NCI-H82 (cell line): ENCODE measurements at regions not wholly inside any gene's neighbourhood (a gene's known extent, or its start where the extent isn't known, plus 50 kb on each side); places are given as distances from the start of the nearest gene placed in this dataset.

Experiments used
- DNase-seq: peaks from one replicate; lab custom pipeline; 2025; lab: John Stamatoyannopoulos, UW

- no peak for DNase-seq
These were observed 286.0 kb upstream of the ZPLD1 start for GRCh38 chr3:102148598-102149337.

DNA sequence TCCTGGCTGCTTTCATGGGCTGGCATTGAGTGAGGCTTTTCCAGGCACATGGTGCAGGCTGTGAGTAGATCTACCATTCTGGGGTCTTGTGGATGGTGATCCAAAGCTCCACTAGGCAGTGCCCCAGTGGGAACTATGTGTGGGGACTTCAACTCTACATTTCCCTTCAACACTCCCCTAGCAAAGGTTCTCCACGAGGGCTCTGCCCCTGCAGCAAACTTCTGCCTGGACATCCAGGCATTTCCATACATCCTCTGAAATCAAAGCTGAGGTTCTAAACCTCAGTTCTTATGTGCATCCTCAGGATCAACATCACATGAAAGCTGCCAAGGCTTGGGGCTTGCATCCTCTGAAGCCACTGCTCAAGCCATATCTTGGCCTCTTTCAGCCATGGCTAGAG lies 282.9 kb upstream of the ZPLD1 start:
- DNase-seq = no peak

DNA sequence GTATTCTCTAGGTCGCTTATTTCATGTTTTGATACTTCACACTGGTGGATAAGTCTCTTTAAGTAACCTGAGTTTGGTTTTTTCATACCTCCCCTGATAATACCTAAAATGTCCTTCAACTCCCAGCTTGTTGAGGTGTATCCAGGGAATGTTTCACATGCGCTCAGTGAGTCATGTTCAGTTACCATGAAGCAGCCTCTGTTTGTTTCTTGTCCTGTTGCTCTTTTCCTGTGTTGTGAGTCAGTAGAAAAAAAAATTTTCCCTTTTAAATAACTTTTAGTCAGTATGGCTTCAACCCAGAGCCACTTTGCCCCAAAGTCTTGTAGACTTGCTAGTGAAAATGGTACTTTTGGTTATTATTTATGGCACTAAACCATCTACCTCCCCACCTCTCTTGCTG lies 278.4 kb upstream of the ZPLD1 start:
- no peak for DNase-seq

- no peak for DNase-seq
These were observed 276.6 kb upstream of the ZPLD1 start for GRCh38 chr3:102158080-102158740.

DNA sequence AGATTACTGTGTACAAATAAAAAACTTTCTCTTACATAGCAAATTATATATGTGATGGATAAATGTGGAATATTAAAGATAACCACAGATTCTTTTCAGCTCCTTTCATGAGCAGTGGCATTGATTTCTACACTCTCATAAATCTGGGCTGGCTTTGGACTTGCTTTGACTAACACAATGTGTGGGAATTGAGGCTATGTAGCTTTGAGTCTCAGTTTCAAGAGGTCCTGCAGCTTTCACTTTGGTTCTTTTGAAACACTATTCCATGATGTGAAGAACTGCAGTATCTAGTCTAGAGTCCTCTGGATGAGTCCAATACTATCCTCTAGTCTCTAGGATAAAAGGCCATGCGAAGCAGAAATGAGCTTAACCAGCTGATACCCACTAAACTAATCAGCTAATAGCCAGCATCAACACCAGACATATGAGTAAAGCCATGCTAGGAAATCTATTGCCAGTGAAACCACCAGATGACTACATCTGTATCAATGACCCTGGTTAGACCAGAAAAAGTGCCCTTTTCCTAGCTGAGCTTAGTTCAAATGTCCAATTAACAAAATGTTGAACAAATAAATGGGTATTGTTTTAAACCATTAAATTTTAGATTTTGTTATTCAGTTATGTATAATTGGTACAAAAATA lies 274.9 kb upstream of the ZPLD1 start:
- peak; percentile 80 for DNase-seq

- DNase-seq = no peak
These were observed 273.3 kb upstream of the ZPLD1 start for GRCh38 chr3:102161384-102162006.

DNA sequence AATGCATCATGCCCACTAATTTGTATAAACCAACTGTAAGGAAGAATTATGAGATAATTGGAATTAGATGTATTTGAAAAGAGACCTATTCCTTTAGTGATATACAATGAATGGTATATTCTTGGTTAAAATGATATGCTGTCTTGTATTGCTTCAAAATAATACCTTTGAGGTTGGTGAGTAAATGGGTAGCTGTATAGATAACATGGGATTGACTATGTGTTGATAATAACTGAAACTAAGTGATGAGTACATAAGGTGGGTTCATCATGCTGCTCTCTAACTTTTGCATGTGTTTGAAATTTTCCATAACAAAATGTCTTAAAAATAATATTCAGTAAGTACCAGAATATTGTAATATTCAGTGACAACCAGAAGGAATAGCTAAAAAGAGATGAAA lies 272.6 kb upstream of the ZPLD1 start:
- DNase-seq = no peak

DNA sequence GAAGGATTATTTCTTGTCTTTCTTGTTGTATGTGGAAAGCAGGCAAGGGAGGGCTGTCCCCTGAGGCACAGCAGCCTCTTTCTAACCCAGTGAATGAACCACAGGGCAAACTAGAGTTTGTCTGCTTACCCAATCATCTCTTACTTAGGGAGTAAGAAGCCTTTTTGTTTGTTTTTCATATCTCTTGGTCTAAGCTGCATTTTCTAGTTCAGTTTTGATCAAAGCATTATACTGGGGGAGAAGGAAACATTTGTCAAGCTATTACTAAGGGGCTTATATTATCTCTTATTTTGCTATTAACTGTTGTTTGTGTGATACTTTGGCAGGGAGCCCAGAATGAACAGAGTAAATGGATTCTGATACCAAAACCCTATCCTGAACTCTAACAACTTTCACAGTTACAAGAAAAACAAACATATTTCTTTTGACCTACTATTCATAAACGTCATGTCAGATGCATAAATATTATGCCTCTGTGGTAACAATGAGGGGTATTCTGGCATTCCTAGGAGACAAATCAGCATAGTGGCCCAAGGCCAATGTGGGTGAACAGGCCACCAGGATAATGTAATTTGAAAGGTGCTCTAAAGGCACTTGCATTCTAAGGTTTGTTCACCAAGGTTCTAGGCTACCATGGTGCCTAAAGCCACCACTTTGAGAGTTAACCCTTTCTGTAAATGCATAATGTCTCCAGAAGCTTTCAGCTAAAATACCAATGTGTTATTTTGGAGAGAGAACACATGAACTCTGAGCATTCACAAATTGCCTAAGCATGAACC lies 271.6 kb upstream of the ZPLD1 start:
- DNase-seq = peak; percentile 67

GRCh38 chr3:102163818-102164154 lies 271.0 kb upstream of the ZPLD1 start:
- no peak for DNase-seq

DNA sequence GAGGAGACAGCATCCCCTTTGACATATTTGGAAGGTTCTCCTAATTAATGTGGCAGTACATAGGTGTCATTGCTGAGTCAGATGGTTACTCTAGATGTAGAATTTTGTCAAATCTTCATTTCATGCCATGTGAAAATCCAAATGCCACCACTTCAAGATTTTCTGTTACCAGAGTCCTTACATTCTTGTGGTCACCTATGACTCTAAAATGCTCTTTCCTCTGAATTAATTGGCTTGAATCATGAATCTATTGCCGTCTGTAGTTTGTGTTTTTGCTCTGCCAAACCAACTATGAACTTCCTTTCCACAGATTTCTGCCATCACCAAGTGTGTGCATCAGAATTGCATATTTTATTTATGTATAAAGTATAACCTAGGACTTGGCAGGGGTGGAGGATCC lies 269.4 kb upstream of the ZPLD1 start:
- no peak for DNase-seq

- peak; percentile 32 for DNase-seq
These were observed 264.8 kb upstream of the ZPLD1 start for GRCh38 chr3:102169915-102170479.

GRCh38 chr3:102170545-102170944 lies 264.3 kb upstream of the ZPLD1 start:
- DNase-seq = no peak

GRCh38 chr3:102174312-102174712 lies 260.5 kb upstream of the ZPLD1 start:
- DNase-seq = no peak

- DNase-seq = no peak
These were observed 259.9 kb upstream of the ZPLD1 start for GRCh38 chr3:102174832-102175374.

- no peak for DNase-seq
These were observed 258.3 kb upstream of the ZPLD1 start for GRCh38 chr3:102176333-102177050.

GRCh38 chr3:102177075-102177755 lies 257.6 kb upstream of the ZPLD1 start:
- DNase-seq = no peak

GRCh38 chr3:102178817-102179216 lies 256.0 kb upstream of the ZPLD1 start:
- no peak for DNase-seq

GRCh38 chr3:102179326-102180177 lies 255.3 kb upstream of the ZPLD1 start:
- no peak for DNase-seq

DNA sequence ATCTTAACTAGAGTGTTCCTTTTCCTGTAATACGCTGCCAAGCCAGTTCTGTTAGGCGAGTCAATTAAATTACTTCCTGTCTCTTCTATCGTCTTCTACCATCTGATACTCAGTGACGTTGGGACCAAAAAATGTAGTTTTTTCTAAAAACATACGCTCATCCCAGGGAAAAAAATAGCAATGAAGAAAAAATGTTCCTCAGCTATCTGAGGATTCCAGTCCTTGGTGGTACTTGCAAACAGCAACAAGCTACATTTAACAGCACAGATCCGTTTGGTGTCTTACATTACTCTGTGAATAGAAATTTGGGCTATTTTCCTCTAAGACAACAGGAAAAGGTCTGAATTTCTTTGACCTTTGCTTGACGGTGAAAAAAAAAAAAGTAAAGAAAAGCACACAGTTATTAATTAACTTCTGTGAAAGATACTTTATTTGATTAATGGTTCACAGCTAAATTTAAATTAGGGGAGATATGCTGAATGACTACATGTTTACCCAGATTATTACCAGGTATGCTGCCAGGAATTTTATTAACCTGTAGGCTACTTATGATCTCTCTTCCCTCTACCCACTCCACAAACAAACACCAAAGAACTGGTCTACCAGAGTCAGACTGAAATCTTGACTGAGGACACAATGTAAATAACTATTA lies 254.4 kb upstream of the ZPLD1 start:
- DNase-seq = no peak
